Neuronal stem cell (in vitro differentiated cells): ENCODE measurements at regions not wholly inside any gene's neighbourhood (a gene's known extent, or its start where the extent isn't known, plus 50 kb on each side); places are given as distances from the start of the nearest gene placed in this dataset.
A peak's percentile ranks its signal among the peaks of the same experiment; 100 is the strongest.

Experiments used
- DNase-seq: peaks from one replicate; pipeline ENCODE4 v3.0.0-alpha.2; 2013; ENCODE audit warnings: low spot score
- H2AFZ ChIP-seq: one replicate; pipeline ENCODE4 v1.6.1; 2013; ENCODE audit warnings: mild to moderate bottlenecking, low read length, inconsistent platforms
- H2AK5ac ChIP-seq: 2 replicates; pipeline ENCODE4 v1.6.1; 2013; ENCODE audit warnings: low read depth, mild to moderate bottlenecking, inconsistent platforms, low read length, moderate library complexity, mixed read lengths
- H2BK120ac ChIP-seq: 2 replicates; pipeline ENCODE4 v1.6.1; 2013; ENCODE audit warnings: low read depth, mild to moderate bottlenecking, inconsistent platforms, low read length, moderate library complexity, mixed read lengths
- H2BK12ac ChIP-seq: one replicate; pipeline ENCODE4 v1.6.1; 2013; ENCODE audit warnings: low read length, inconsistent platforms
- H2BK15ac ChIP-seq: 2 replicates; pipeline ENCODE4 v1.6.1; 2013; ENCODE audit warnings: mild to moderate bottlenecking, low read length, inconsistent platforms, mixed read lengths
- H2BK5ac ChIP-seq: one replicate; pipeline ENCODE4 v1.6.1; 2013; ENCODE audit warnings: inconsistent platforms, mild to moderate bottlenecking, low read length, moderate library complexity
- H3K14ac ChIP-seq: one replicate; pipeline ENCODE4 v1.6.1; 2013; ENCODE audit warnings: low read length, inconsistent platforms
- H3K18ac ChIP-seq: 2 replicates; pipeline ENCODE4 v1.6.1; 2013; ENCODE audit warnings: low read length, inconsistent platforms
- H3K23ac ChIP-seq: 2 replicates; pipeline ENCODE4 v1.6.1; 2013; ENCODE audit warnings: low read depth, mild to moderate bottlenecking, mixed read lengths, low read length, inconsistent platforms; ENCODE audit not compliant: poor library complexity
- H3K27ac ChIP-seq: replicated peaks from 3 replicates; pipeline ENCODE4 v1.5.1; 2013; ENCODE audit warnings: low read length, inconsistent platforms
- H3K27me3 ChIP-seq, 3 experiments: 2 replicates each; pipeline ENCODE4 v1.6.1; 2013; ENCODE audit warnings: low read length in 3 of 3, mild to moderate bottlenecking in 2 of 3, inconsistent platforms in 1 of 3, low read depth in 1 of 3, mixed read lengths in 1 of 3, moderate library complexity in 1 of 3; ENCODE audit not compliant: control insufficient read depth in 3 of 3, insufficient read depth in 3 of 3
- H3K36me3 ChIP-seq, 2 donors: replicated peaks in 1 of 2; 2 replicates each; pipeline ENCODE4 v1.6.1; 2013; ENCODE audit warnings: low read length in 2 of 2; ENCODE audit not compliant: control insufficient read depth in 2 of 2, insufficient read depth in 2 of 2
- H3K4ac ChIP-seq: 2 replicates; pipeline ENCODE4 v1.6.1; 2013; ENCODE audit warnings: inconsistent platforms, mild to moderate bottlenecking, low read length, moderate library complexity
- H3K4me1 ChIP-seq, 2 donors: 1 replicate in 1 of 2; 2 replicates in 1 of 2; pipeline ENCODE4 v1.6.1; 2013; ENCODE audit warnings: low read length in 2 of 2, low read depth in 1 of 2; ENCODE audit not compliant: control insufficient read depth in 2 of 2, insufficient read depth in 1 of 2
- H3K4me2 ChIP-seq: one replicate; pipeline ENCODE4 v1.6.1; 2013; ENCODE audit warnings: mild to moderate bottlenecking, low read length, inconsistent platforms; ENCODE audit not compliant: insufficient read depth, poor library complexity, severe bottlenecking
- H3K4me3 ChIP-seq, 2 donors: 2 replicates each; pipeline ENCODE4 v1.5.1; 2013; ENCODE audit warnings: low read length in 2 of 2, mild to moderate bottlenecking in 2 of 2, inconsistent platforms in 1 of 2, moderate library complexity in 1 of 2
- H3K79me1 ChIP-seq: one replicate; pipeline ENCODE4 v1.6.1; 2013; ENCODE audit warnings: low read depth, mild to moderate bottlenecking, inconsistent platforms, low read length, moderate library complexity
- H3K9ac ChIP-seq: one replicate; pipeline ENCODE4 v1.6.1; 2013; ENCODE audit warnings: mild to moderate bottlenecking, low read depth, low read length, inconsistent platforms; ENCODE audit not compliant: poor library complexity
- H3K9me3 ChIP-seq, 2 donors: replicated peaks in 1 of 2; 2 replicates each; pipeline versions ENCODE3 to v1.6.1; 2013; ENCODE audit warnings: low read length in 2 of 2, mild to moderate bottlenecking in 2 of 2, inconsistent platforms in 1 of 2, low read depth in 1 of 2, mixed read lengths in 1 of 2, moderate library complexity in 1 of 2; ENCODE audit not compliant: control insufficient read depth in 2 of 2, insufficient read depth in 1 of 2
- H4K8ac ChIP-seq: one replicate; pipeline ENCODE4 v1.6.1; 2013; ENCODE audit warnings: low read depth, mild to moderate bottlenecking, inconsistent platforms, low read length, moderate library complexity
- H4K91ac ChIP-seq: one replicate; pipeline ENCODE4 v1.6.1; 2013; ENCODE audit warnings: low read length, low read depth, mild to moderate bottlenecking, inconsistent platforms; ENCODE audit not compliant: poor library complexity
- WGBS, 2 donors: extraction: QIAGEN DNeasy Blood & Tissue Kit; methylation state at CpG; one replicate each; pipeline ENCODE4 v1.1.7; 2013; ENCODE audit warnings: missing lambda C conversion rate in 2 of 2, mixed read lengths in 1 of 2; ENCODE audit not compliant: insufficient read length in 2 of 2, insufficient replicate concordance in 1 of 2; ENCODE audit errors: extremely low coverage in 2 of 2; 5-methylcytosine and 5-hydroxymethylcytosine counted together

DNA sequence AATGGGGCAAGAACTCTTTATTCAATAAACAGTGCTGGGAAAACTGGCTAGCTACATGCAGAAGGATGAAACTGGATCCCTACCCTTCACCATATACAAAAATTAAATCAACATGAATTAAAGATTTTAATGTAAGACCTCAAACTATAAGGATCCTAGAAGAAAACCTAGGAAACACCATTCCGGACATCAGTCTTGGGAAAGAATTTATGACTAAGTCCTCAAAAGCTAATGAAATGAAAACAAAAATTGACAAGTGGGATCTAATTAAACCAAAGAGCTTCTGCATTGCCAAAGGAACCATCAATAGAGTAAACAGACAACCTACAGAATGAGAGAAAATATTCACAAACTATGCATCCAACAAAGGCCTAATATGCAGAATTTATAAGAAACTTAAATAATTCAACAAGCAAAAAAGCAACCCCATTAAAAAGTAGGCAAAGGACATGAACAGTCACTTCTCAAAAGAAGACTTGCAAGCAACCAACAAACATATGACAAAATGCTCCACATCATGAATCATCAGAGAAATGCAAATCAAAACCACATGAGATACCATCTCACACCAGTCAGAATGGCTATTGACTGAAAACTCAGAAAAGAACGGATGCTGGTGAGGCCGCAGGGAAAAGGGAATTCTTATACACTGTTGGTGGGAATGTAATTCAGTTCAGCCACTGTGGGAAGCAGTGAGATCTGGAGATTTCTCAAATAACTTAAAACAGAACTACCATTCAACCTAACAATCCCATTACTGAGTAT lies 104.3 kb upstream of the MAP3K1 start:
- no peak overlapping the region for H3K27ac ChIP-seq
- H3K23ac ChIP-seq = no peak overlapping the region
- H4K8ac ChIP-seq = no peak overlapping the region
- H3K27me3 ChIP-seq = no peaks in the 10 kb centered on the region
- H3K4me1 ChIP-seq = peaks cover 0 to 2% of the 10 kb centered on the region in 2 donors
- H2BK15ac ChIP-seq = no peak overlapping the region
- H4K91ac ChIP-seq = no peak overlapping the region
- no peak overlapping the region for H2AK5ac ChIP-seq
- DNase-seq = no peak
- H3K36me3 ChIP-seq = no peaks in the 10 kb centered on the region
- H3K9me3 ChIP-seq = no peaks in the 10 kb centered on the region
- no peak overlapping the region for H2BK120ac ChIP-seq
- no peak overlapping the region for H3K14ac ChIP-seq
- no peak overlapping the region for H3K9ac ChIP-seq
- no peaks in the 10 kb centered on the region for H3K79me1 ChIP-seq
- H3K4me2 ChIP-seq = no peak overlapping the region
- H3K4me3 ChIP-seq = no peak overlapping the region
- H3K18ac ChIP-seq = no peak overlapping the region
- H2AFZ ChIP-seq = no peak overlapping the region
- no peak overlapping the region for H2BK5ac ChIP-seq
- no peak overlapping the region for H2BK12ac ChIP-seq
- H3K4ac ChIP-seq = no peak overlapping the region
- no CpG with 5 or more reads among the region's 3 CpGs for WGBS, 2 donors

DNA sequence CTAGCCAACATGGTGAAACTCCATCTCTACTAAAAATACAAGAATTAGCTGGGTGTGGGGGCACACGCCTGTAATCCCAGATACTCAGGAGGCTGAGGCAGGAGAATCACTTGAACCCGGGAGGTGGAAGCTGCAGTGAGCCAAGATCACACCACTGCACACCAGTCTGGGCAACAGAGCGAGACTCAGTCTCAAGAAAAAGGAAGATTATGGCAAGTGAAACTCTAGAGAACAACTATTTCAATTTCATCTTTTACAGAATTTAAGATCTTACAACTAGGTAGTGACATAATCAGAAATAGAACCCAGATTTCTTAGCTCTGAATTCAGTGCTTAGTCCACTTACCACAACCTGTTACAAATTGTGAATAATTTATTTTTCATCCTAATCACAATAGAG lies 108.8 kb upstream of the MAP3K1 start:
- no peak overlapping the region for H3K9ac ChIP-seq
- no peak overlapping the region for H3K27ac ChIP-seq
- no peak overlapping the region for H2BK120ac ChIP-seq
- no peak overlapping the region for H2AK5ac ChIP-seq
- no peak for DNase-seq
- no peaks in the 10 kb centered on the region for H3K27me3 ChIP-seq
- H4K91ac ChIP-seq = no peak overlapping the region
- H3K4me2 ChIP-seq = no peak overlapping the region
- WGBS, 2 donors = no CpG with 5 or more reads among the region's 3 CpGs
- no peak overlapping the region for H2BK12ac ChIP-seq
- no peak overlapping the region for H4K8ac ChIP-seq
- H3K79me1 ChIP-seq = no peaks in the 10 kb centered on the region
- H3K14ac ChIP-seq = no peak overlapping the region
- H3K23ac ChIP-seq = no peak overlapping the region
- no peaks in the 10 kb centered on the region for H3K36me3 ChIP-seq
- H3K4me3 ChIP-seq = no peak overlapping the region
- no peak overlapping the region for H2BK15ac ChIP-seq
- no peaks in the 10 kb centered on the region for H3K9me3 ChIP-seq
- H3K18ac ChIP-seq = no peak overlapping the region
- H2BK5ac ChIP-seq = no peak overlapping the region
- no peak overlapping the region for H3K4ac ChIP-seq
- peaks cover 0 to 2% of the 10 kb centered on the region in 2 donors for H3K4me1 ChIP-seq
- no peak overlapping the region for H2AFZ ChIP-seq

DNA sequence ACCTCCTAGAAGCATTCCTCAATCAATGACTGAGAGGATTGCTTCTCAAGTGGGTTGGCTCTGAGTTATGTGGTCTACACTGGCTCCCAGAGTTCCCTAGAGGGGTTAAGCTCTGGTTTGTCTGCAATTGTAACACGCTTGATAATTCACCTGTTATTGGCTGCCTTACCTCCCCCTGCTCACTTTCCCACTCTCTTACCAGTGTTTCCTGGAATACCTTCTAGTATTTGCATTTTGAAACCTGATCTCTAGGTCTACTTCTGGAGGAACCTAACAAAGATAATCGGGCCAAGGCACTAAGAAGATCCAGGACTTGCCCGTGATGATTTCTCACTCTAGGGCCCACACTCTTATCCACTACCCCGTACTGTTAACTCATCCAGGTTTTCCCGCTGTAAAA lies 110.1 kb upstream of the MAP3K1 start:
- Histone ChIP-seq H3K4me1 (peaks cover 0 to 5% of the 10 kb centered on the region in 2 donors), H3K18ac (no peak overlapping the region), H3K27ac (no peak overlapping the region), H3K4me3 (no peak overlapping the region), H4K91ac (no peak overlapping the region), H3K79me1 (no peaks in the 10 kb centered on the region), H3K4me2 (no peak overlapping the region), H3K4ac (no peak overlapping the region), H3K9me3 (no peaks in the 10 kb centered on the region), H2BK120ac (no peak overlapping the region), H3K23ac (no peak overlapping the region), H4K8ac (no peak overlapping the region), H3K36me3 (no peaks in the 10 kb centered on the region), H2BK12ac (no peak overlapping the region), H3K9ac (no peak overlapping the region), H2AK5ac (no peak overlapping the region), H2BK5ac (no peak overlapping the region), H3K27me3 (no peaks in the 10 kb centered on the region), H2AFZ (no peak overlapping the region), H2BK15ac (no peak overlapping the region), H3K14ac (no peak overlapping the region)
- no peak for DNase-seq
- WGBS, 2 donors = no CpG with 5 or more reads among the region's 5 CpGs

- Histone ChIP-seq H3K79me1 (no peaks in the 10 kb centered on the region), H3K4me3 (no peak overlapping the region), H3K4me2 (no peak overlapping the region), H2BK120ac (no peak overlapping the region), H3K18ac (peak overlapping the region; percentile 20), H3K9me3 (no peaks in the 10 kb centered on the region), H2AFZ (no peak overlapping the region), H4K8ac (no peak overlapping the region), H3K14ac (no peak overlapping the region), H3K4ac (no peak overlapping the region), H2BK12ac (no peak overlapping the region), H2BK15ac (no peak overlapping the region), H3K23ac (no peak overlapping the region), H3K36me3 (no peaks in the 10 kb centered on the region), H3K9ac (no peak overlapping the region), H2BK5ac (no peak overlapping the region), H2AK5ac (no peak overlapping the region), H3K27me3 (no peaks in the 10 kb centered on the region), H3K27ac (no peak overlapping the region), H4K91ac (no peak overlapping the region), H3K4me1 (peaks cover 5 to 11% of the 10 kb centered on the region in 2 donors)
- no peak for DNase-seq
- no CpG with 5 or more reads among the region's 2 CpGs for WGBS, 2 donors
Measured at GRCh38 chr5:56703952-56704351, 111.4 kb upstream of the MAP3K1 start.
